K562 (cell line): ENCODE measurements at regions not wholly inside any gene's neighbourhood (a gene's known extent, or its start where the extent isn't known, plus 50 kb on each side); places are given as distances from the start of the nearest gene placed in this dataset.

Source experiments
- ATAC-seq: fragments of 200-7000 bp; cut with Tn5 transposase; 3 replicates; pipeline ENCODE4 v1.9.1; 2020; ENCODE audit warnings: moderate library complexity
- BruUV-seq: library from RNA; stranded (reverse); fragments of 400-500 nt; replicated peaks from 2 replicates; lab custom pipeline; 2021; lab: Mats Ljungman, UMichigan
- CTCF ChIA-PET: fragments of 300-600 bp; formaldehyde crosslinking; extraction: SDS; loops from one replicate; lab custom pipeline; 2021; ENCODE audit warnings: low intra/inter-chr PET ratio; lab: Yijun Ruan, JAX
- POLR2A ChIA-PET: fragments of 300-600, 350-650 bp; sonication (Branson Sonifier 250); formaldehyde crosslinking; extraction: SDS; loops from one replicate; lab custom pipeline; 2021; ENCODE audit warnings: antibody characterized with exemption, inconsistent platforms; lab: Yijun Ruan, JAX
- DNase-seq, 4 experiments: peaks; one replicate each; pipeline versions ENCODE4 v3.0.0 to v3.0.0-alpha.2; 2011 to 2018; ENCODE audit warnings: low spot score in 3 of 4, mixed read lengths in 3 of 4; ENCODE audit errors: extremely low read depth in 1 of 4
- FAIRE-seq: peaks from 2 replicates; lab custom pipeline; 2011; peaks lifted over from hg19 to GRCh38; lab: Jason Lieb, UNC
- H2AFZ ChIP-seq: 2 replicates; pipeline ENCODE4 v1.6.0; 2011; ENCODE audit warnings: low read depth, low read length, control low read depth, inconsistent platforms
- H3K27ac ChIP-seq: fragments of 200-600 bp; 3 replicates; pipeline ENCODE4 v1.8.0; 2011; ENCODE audit warnings: low read depth, mild to moderate bottlenecking, control low read depth, inconsistent platforms, low read length, moderate library complexity, mixed read lengths; ENCODE audit errors: extremely low read depth
- H3K27me3 ChIP-seq, 2 experiments: fragments of 300-600 bp in 1 of 2; 2 replicates in 1 of 2; 3 replicates in 1 of 2; pipeline versions ENCODE4 v1.6.0 to v1.8.0; 2011; ENCODE audit warnings: inconsistent platforms in 2 of 2, low read length in 2 of 2, mild to moderate bottlenecking in 1 of 2, mixed read lengths in 1 of 2, moderate library complexity in 1 of 2; ENCODE audit not compliant: control insufficient read depth in 2 of 2, insufficient read depth in 2 of 2
- H3K36me3 ChIP-seq: fragments of 300-600 bp; 3 replicates; pipeline ENCODE4 v1.8.0; 2011; ENCODE audit warnings: mild to moderate bottlenecking, low read length, inconsistent platforms; ENCODE audit not compliant: control insufficient read depth, insufficient read depth
- H3K4me1 ChIP-seq, 2 experiments: fragments of 200-600 bp in 1 of 2; replicated peaks in 1 of 2; 2 replicates in 1 of 2; 3 replicates in 1 of 2; pipeline versions ENCODE4 v1.5.1 to v1.8.0; 2011; ENCODE audit warnings: inconsistent platforms in 2 of 2, low read length in 2 of 2, mild to moderate bottlenecking in 1 of 2, mixed read lengths in 1 of 2, moderate library complexity in 1 of 2; ENCODE audit not compliant: control insufficient read depth in 2 of 2, insufficient read depth in 2 of 2
- H3K4me2 ChIP-seq: 2 replicates; pipeline ENCODE4 v1.6.1; 2011; ENCODE audit warnings: low read length, control low read depth, inconsistent platforms, mixed read lengths; ENCODE audit not compliant: insufficient read depth
- H3K4me3 ChIP-seq: fragments of 200-600 bp; sonication (generic), shearing (Covaris generic); 2 replicates; pipeline ENCODE4 v1.5.1; 2016; ENCODE audit warnings: control low read depth, inconsistent platforms
- H3K79me2 ChIP-seq: fragments of 200-600 bp; 3 replicates; pipeline ENCODE4 v1.8.0; 2011; ENCODE audit warnings: low read length, inconsistent platforms; ENCODE audit not compliant: control insufficient read depth, insufficient read depth
- H3K9ac ChIP-seq, 2 experiments: 2 replicates each; pipeline versions ENCODE4 v1.6.0 to v1.6.1; 2011; ENCODE audit warnings: low read depth in 2 of 2, low read length in 2 of 2, control low read depth in 1 of 2, inconsistent platforms in 1 of 2, mild to moderate bottlenecking in 1 of 2, mixed read lengths in 1 of 2; ENCODE audit not compliant: insufficient read depth in 1 of 2
- H3K9me1 ChIP-seq: one replicate; pipeline ENCODE4 v1.6.0; 2011; ENCODE audit warnings: inconsistent platforms, mild to moderate bottlenecking, low read length, moderate library complexity; ENCODE audit not compliant: control insufficient read depth, insufficient read depth
- H3K9me3 ChIP-seq: replicated peaks from 2 replicates; pipeline ENCODE4 v1.5.1; 2011; ENCODE audit warnings: low read depth, low read length, inconsistent platforms; ENCODE audit not compliant: control insufficient read depth, insufficient read depth
- H4K20me1 ChIP-seq: replicated peaks from 2 replicates; pipeline ENCODE4 v1.6.1; 2011; ENCODE audit warnings: low read length, inconsistent platforms, mixed read lengths; ENCODE audit not compliant: control insufficient read depth, insufficient read depth
- EHMT2 ChIP-seq: fragments of 450-650 bp; IDR thresholded peaks from 2 replicates; pipeline ENCODE4 v1.6.1; 2018; ENCODE audit warnings: antibody characterized with exemption
- GATA2 ChIP-seq: sonication (generic); formaldehyde crosslinking; IDR thresholded peaks from 2 replicates; pipeline ENCODE4 v1.4.0; 2020; ENCODE audit warnings: mild to moderate bottlenecking, missing genetic modification reagents
- GTF2E2 ChIP-seq: fragments of 200-800 bp; sonication (Bioruptor generic); IDR thresholded peaks from 2 replicates; pipeline ENCODE4 v1.6.1; 2016; ENCODE audit warnings: missing genetic modification characterization, missing compliant biosample characterization
- HNRNPLL ChIP-seq: fragments of 200-400 bp; formaldehyde crosslinking; IDR thresholded peaks from 2 replicates; pipeline ENCODE4 v1.6.1; 2017; ENCODE audit warnings: low read length, low read depth, mild to moderate bottlenecking; ENCODE audit not compliant: poor library complexity, severe bottlenecking
- NCOA4 ChIP-seq: fragments of 450-650 bp; IDR thresholded peaks from 2 replicates; pipeline ENCODE4 v1.6.1; 2018; ENCODE audit warnings: mild to moderate bottlenecking; ENCODE audit not compliant: partially characterized antibody
- PTRF ChIP-seq: fragments of 450-650 bp; IDR thresholded peaks from 2 replicates; pipeline ENCODE4 v1.6.1; 2016; ENCODE audit warnings: mild to moderate bottlenecking, missing genetic modification characterization, missing compliant biosample characterization
- RBFOX2 ChIP-seq: fragments of 200-400 bp; formaldehyde crosslinking; IDR thresholded peaks from 2 replicates; pipeline ENCODE4 v1.6.1; 2017; ENCODE audit warnings: low read depth, mild to moderate bottlenecking, low read length, moderate library complexity
- SAFB2 ChIP-seq: fragments of 200-400 bp; formaldehyde crosslinking; IDR thresholded peaks from 2 replicates; pipeline ENCODE4 v1.6.1; 2018; ENCODE audit warnings: borderline replicate concordance, low read length, low read depth, moderate library complexity; ENCODE audit not compliant: severe bottlenecking
- SAP30 ChIP-seq: fragments of 200-600 bp; sonication (generic); IDR thresholded peaks from 2 replicates; pipeline ENCODE4 v1.6.1; 2012; ENCODE audit warnings: borderline replicate concordance, low read depth, mild to moderate bottlenecking, moderate library complexity, low read length, control low read depth, inconsistent platforms; ENCODE audit not compliant: insufficient read depth, poor library complexity, severe bottlenecking
- STAT6 ChIP-seq: sonication (generic); formaldehyde crosslinking; IDR thresholded peaks from 2 replicates; pipeline ENCODE4 v1.8.1; 2023; ENCODE audit warnings: mild to moderate bottlenecking, missing genetic modification reagents
- ZBTB5 ChIP-seq: fragments of 450-650 bp; IDR thresholded peaks from 2 replicates; pipeline ENCODE4 v1.6.1; 2017; ENCODE audit warnings: antibody characterized with exemption
- ZNF224 ChIP-seq: sonication (generic); formaldehyde crosslinking; IDR thresholded peaks from 2 replicates; pipeline ENCODE4 v1.8.0; 2022; ENCODE audit warnings: mild to moderate bottlenecking, missing genetic modification reagents
- ZNF311 ChIP-seq: fragments of 250-450 bp; sonication (Bioruptor Pico); IDR thresholded peaks from 2 replicates; pipeline ENCODE4 v1.4.0; 2020; ENCODE audit warnings: mild to moderate bottlenecking, moderate library complexity
- WGBS: fragments of 100-300 bp; shearing (Covaris generic); methylation state at CpG from one replicate; pipeline ENCODE4 v1.1.6; 2016; ENCODE audit warnings: low coverage, mixed read lengths; ENCODE audit not compliant: insufficient coverage; ENCODE audit errors: missing lambda C conversion rate; 5-methylcytosine and 5-hydroxymethylcytosine counted together
- in situ Hi-C: fragments of 300-500 bp; cut with MboI; formaldehyde crosslinking; loops from 4 replicates; pipeline ENCODE4 v1.15.0; 2018; ENCODE audit warnings: inconsistent platforms, mixed read lengths
- intact Hi-C: fragments of 100-400 bp; cut with micrococcal nuclease; formaldehyde crosslinking; loops from 2 replicates; pipeline ENCODE4 v1.14.2; 2022
- TF ChIP-seq, protein P1 (sequence below): sonication (generic); formaldehyde crosslinking; IDR thresholded peaks from 2 replicates; pipeline ENCODE4 v1.8.0; 2022; ENCODE audit warnings: missing genetic modification reagents, mild to moderate bottlenecking, moderate library complexity, borderline replicate concordance
- TF ChIP-seq, protein P2 (sequence below): fragments of 450-650 bp; IDR thresholded peaks from 2 replicates; pipeline ENCODE4 v1.6.1; 2016; ENCODE audit warnings: borderline replicate concordance

- intact Hi-C loops, result no loop called here
- H3K4me1 ChIP-seq, result no peaks in the 10 kb centered on the region
- no peak overlapping the region for H3K4me3 ChIP-seq
- H3K36me3 ChIP-seq, result no peaks in the 10 kb centered on the region
- no peak for FAIRE-seq
- in situ Hi-C loops, result no loop called here
- 0% methylated on average over 1 of the region's 1 CpG for WGBS
- no peak overlapping the region for H3K9ac ChIP-seq
- CTCF ChIA-PET, result no interaction called here
- H3K79me2 ChIP-seq, result no peaks in the 10 kb centered on the region
- H3K9me1 ChIP-seq, result no peaks in the 10 kb centered on the region
- no peaks in the 10 kb centered on the region for H3K27me3 ChIP-seq
- BruUV-seq, result no TSS peak
- no peaks in the 10 kb centered on the region; the same call in 1 of the 2 replicates for H3K9me3 ChIP-seq
- no peak overlapping the region for H3K4me2 ChIP-seq
- DNase-seq, result no peak
- H4K20me1 ChIP-seq, result no peaks in the 10 kb centered on the region
- no peak for ATAC-seq
- H3K27ac ChIP-seq, result no peak overlapping the region
- POLR2A ChIA-PET, result no interaction called here
- no peak overlapping the region for H2AFZ ChIP-seq
- TF ChIP-seq HNRNPLL (no peak), PTRF (no peak), NCOA4 (no peak), GATA2 (CRISPR knock-in tag) (no peak), EHMT2 (no peak), RBFOX2 (no peak), ZBTB5 (no peak), ZNF224 (CRISPR knock-in tag) (no peak), ZNF311 (CRISPR knock-in tag) (no peak), STAT6 (no peak), GTF2E2 (tag) (no peak), SAFB2 (no peak), SAP30 (no peak)
- TF ChIP-seq, protein P1, sequence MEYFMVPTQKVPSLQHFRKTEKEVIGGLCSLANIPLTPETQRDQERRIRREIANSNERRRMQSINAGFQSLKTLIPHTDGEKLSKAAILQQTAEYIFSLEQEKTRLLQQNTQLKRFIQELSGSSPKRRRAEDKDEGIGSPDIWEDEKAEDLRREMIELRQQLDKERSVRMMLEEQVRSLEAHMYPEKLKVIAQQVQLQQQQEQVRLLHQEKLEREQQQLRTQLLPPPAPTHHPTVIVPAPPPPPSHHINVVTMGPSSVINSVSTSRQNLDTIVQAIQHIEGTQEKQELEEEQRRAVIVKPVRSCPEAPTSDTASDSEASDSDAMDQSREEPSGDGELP (CRISPR knock-in tag), result no peak
- TF ChIP-seq, protein P2, sequence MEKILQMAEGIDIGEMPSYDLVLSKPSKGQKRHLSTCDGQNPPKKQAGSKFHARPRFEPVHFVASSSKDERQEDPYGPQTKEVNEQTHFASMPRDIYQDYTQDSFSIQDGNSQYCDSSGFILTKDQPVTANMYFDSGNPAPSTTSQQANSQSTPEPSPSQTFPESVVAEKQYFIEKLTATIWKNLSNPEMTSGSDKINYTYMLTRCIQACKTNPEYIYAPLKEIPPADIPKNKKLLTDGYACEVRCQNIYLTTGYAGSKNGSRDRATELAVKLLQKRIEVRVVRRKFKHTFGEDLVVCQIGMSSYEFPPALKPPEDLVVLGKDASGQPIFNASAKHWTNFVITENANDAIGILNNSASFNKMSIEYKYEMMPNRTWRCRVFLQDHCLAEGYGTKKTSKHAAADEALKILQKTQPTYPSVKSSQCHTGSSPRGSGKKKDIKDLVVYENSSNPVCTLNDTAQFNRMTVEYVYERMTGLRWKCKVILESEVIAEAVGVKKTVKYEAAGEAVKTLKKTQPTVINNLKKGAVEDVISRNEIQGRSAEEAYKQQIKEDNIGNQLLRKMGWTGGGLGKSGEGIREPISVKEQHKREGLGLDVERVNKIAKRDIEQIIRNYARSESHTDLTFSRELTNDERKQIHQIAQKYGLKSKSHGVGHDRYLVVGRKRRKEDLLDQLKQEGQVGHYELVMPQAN, result no peak
Observed at GRCh38 chr10:65602182-65602865, 1323.5 kb upstream of the LRRTM3 start.
